CMK (cell line): ENCODE measurements at regions not wholly inside any gene's neighbourhood (a gene's known extent, or its start where the extent isn't known, plus 50 kb on each side); places are given as distances from the start of the nearest gene placed in this dataset.
A peak's percentile ranks its signal among the peaks of the same experiment; 100 is the strongest.

ENCODE experiments used
- DNase-seq: peaks from one replicate; pipeline ENCODE4 v3.0.0-alpha.2; 2010; ENCODE audit warnings: low read depth

GRCh38 chr3:153830552-153830951, 290.6 kb upstream of the ARHGEF26 start:
- DNase-seq: no peak

GRCh38 chr3:153835540-153835939, 285.6 kb upstream of the ARHGEF26 start:
- DNase-seq: no peak

GRCh38 chr3:153840487-153840886, 280.7 kb upstream of the ARHGEF26 start:
- no peak for DNase-seq

GRCh38 chr3:153843994-153844393, 277.2 kb upstream of the ARHGEF26 start:
- no peak for DNase-seq

- no peak for DNase-seq
Observed at GRCh38 chr3:153845311-153845710, 275.9 kb upstream of the ARHGEF26 start.

GRCh38 chr3:153848702-153849101, 272.5 kb upstream of the ARHGEF26 start:
- no peak for DNase-seq

- no peak for DNase-seq
Observed at GRCh38 chr3:153852355-153852754, 268.8 kb upstream of the ARHGEF26 start.

GRCh38 chr3:153853163-153853562, 268.0 kb upstream of the ARHGEF26 start:
- DNase-seq: no peak

- no peak for DNase-seq
Observed at GRCh38 chr3:153855772-153856171, 265.4 kb upstream of the ARHGEF26 start.

GRCh38 chr3:153856932-153857331, 264.3 kb upstream of the ARHGEF26 start:
- DNase-seq: no peak

- DNase-seq: no peak
Observed at GRCh38 chr3:153864793-153865192, 256.4 kb upstream of the ARHGEF26 start.

- no peak for DNase-seq
Observed at GRCh38 chr3:153866901-153867300, 254.3 kb upstream of the ARHGEF26 start.

- peak; percentile 30 for DNase-seq
Observed at GRCh38 chr3:153874348-153874747, 246.8 kb upstream of the ARHGEF26 start.

- DNase-seq: no peak
Observed at GRCh38 chr3:153880493-153880892, 240.7 kb upstream of the ARHGEF26 start.

GRCh38 chr3:153881201-153881600, 240.0 kb upstream of the ARHGEF26 start:
- no peak for DNase-seq

GRCh38 chr3:153885359-153885758, 235.8 kb upstream of the ARHGEF26 start:
- DNase-seq: no peak

GRCh38 chr3:153889905-153890334, 231.3 kb upstream of the ARHGEF26 start:
- DNase-seq: no peak

- no peak for DNase-seq
Observed at GRCh38 chr3:153892126-153892525, 229.1 kb upstream of the ARHGEF26 start.

- no peak for DNase-seq
Observed at GRCh38 chr3:153894857-153895256, 226.3 kb upstream of the ARHGEF26 start.

GRCh38 chr3:153896197-153896596, 225.0 kb upstream of the ARHGEF26 start:
- DNase-seq: no peak

GRCh38 chr3:153897025-153897723, 224.0 kb upstream of the ARHGEF26 start:
- no peak for DNase-seq

- DNase-seq: no peak
Observed at GRCh38 chr3:153897842-153898241, 223.3 kb upstream of the ARHGEF26 start.

- no peak for DNase-seq
Observed at GRCh38 chr3:153901152-153901551, 220.0 kb upstream of the ARHGEF26 start.

- no peak for DNase-seq
Observed at GRCh38 chr3:153901991-153902390, 219.2 kb upstream of the ARHGEF26 start.
